ENCODE measurements at regions not wholly inside any gene's neighbourhood (a gene's known extent, or its start where the extent isn't known, plus 50 kb on each side); places are given as distances from the start of the nearest gene placed in this dataset.

- no peak overlapping the region for H3K27ac Mint-ChIP-seq
- ATAC-seq: no peak
- no peaks in the 10 kb centered on the region for H3K36me3 Mint-ChIP-seq
Observed at GRCh38 chr1:64318428-64318827, 115.0 kb downstream of the UBE2U start.

DNA sequence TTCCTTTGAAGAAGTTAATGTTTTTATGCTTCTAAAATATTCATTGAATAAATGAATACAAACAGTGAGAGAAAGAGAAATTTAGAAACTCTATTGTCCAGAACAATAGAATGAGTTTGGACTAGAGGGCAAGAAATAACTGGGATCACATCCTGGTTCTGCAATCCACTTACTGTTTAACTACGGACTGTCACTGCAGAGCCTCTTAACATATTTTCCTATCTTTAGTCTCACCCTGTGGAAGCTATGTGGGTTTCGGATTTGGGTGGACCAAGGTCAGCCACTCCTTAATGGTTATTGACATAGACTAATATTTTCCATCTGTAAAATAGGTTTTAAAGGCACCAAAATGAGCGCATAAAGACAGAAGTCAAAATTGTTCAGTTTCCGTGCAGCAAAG lies 116.6 kb downstream of the UBE2U start:
- H3K9me3 Mint-ChIP-seq: no peaks in the 10 kb centered on the region

More at GRCh38 chr1:64318428-64318827, 115.0 kb downstream of the UBE2U start:
- DNase-seq (ENCODE audit: low spot score in 2 of 2): no peak
- H3K9me3 Mint-ChIP-seq: no peaks in the 10 kb centered on the region

DNA sequence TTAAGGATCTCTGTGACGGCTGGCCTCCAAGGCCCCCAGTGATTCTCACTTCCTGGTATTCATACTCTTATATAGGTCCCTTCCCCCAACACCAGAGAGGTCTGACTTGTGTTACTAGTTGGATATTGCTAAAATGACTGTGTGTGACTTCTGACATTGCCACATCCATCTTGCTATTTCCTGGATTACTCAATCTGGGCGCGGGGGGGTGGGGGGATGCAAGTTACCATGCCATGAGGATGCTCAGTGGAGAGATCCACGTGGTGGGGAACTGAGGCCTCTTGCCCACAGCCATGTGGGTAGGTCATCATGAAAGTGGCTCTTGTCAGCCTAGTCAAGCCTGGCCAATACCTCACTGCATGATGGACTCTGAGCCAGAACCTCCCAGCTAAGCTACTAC lies 117.0 kb downstream of the UBE2U start:
- no peaks in the 10 kb centered on the region for H3K36me3 Mint-ChIP-seq
- H3K9me3 Mint-ChIP-seq: no peaks in the 10 kb centered on the region
- ATAC-seq: peak in 1 of 2 donors; percentile 49
- no peak overlapping the region for H3K27ac Mint-ChIP-seq
- no peak for DNase-seq (ENCODE audit: low spot score in 2 of 2)

More for the DNA sequence above, 116.6 kb downstream of the UBE2U start:
- ATAC-seq: no peak
- no peak for DNase-seq (ENCODE audit: low spot score in 2 of 2)
- no peak overlapping the region for H3K27ac Mint-ChIP-seq
- no peaks in the 10 kb centered on the region for H3K36me3 Mint-ChIP-seq

- no peak overlapping the region for H3K27ac Mint-ChIP-seq
- ATAC-seq (no peak), DNase-seq (ENCODE audit: low spot score in 2 of 2) (no peak)
- no peaks in the 10 kb centered on the region for H3K36me3 Mint-ChIP-seq
- no peaks in the 10 kb centered on the region for H3K9me3 Mint-ChIP-seq
Observed at GRCh38 chr1:64320922-64321614, 117.6 kb downstream of the UBE2U start.

GRCh38 chr1:64323054-64323453 lies 119.6 kb downstream of the UBE2U start:
- H3K27ac Mint-ChIP-seq: no peak overlapping the region
- no peaks in the 10 kb centered on the region for H3K36me3 Mint-ChIP-seq
- DNase-seq (ENCODE audit: low spot score in 2 of 2): no peak

GRCh38 chr1:64323882-64324281 lies 120.5 kb downstream of the UBE2U start:
- ATAC-seq: no peak
- Mint-ChIP-seq H3K36me3 (no peaks in the 10 kb centered on the region), H3K27ac (no peak overlapping the region), H3K9me3 (no peaks in the 10 kb centered on the region)
- no peak for DNase-seq (ENCODE audit: low spot score in 2 of 2)

More at GRCh38 chr1:64323054-64323453, 119.6 kb downstream of the UBE2U start:
- H3K9me3 Mint-ChIP-seq: no peaks in the 10 kb centered on the region
- no peak for ATAC-seq

GRCh38 chr1:64325856-64326255 lies 122.4 kb downstream of the UBE2U start:
- DNase-seq (ENCODE audit: low spot score in 2 of 2): no peak
- no peak overlapping the region for H3K27ac Mint-ChIP-seq
- no peak for ATAC-seq
- no peaks in the 10 kb centered on the region for H3K36me3 Mint-ChIP-seq
- no peaks in the 10 kb centered on the region for H3K9me3 Mint-ChIP-seq

DNA sequence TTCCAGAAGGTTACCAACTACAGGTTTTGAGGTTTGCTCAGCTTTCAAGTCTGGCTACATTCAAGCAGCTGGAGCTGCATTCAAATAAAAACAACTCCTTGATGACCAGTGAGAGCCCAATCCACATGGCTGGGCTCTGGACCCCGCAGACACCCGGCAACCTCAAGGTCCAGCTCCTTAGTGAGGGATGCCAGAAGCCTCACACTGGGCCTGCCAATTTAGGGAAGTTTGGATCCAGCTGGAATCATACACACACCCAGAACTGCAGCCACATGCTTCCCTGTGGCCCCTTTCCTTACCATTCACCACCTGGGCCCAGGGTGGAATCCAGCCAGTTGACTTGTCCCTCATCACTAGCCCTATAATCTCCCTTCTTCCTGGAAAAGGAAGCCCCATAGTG lies 123.7 kb downstream of the UBE2U start:
- no peaks in the 10 kb centered on the region for H3K36me3 Mint-ChIP-seq
- no peaks in the 10 kb centered on the region for H3K9me3 Mint-ChIP-seq
- no peak overlapping the region for H3K27ac Mint-ChIP-seq
- DNase-seq (ENCODE audit: low spot score in 2 of 2): no peak
- ATAC-seq: no peak

- DNase-seq (ENCODE audit: low spot score in 2 of 2): no peak
- H3K9me3 Mint-ChIP-seq: no peaks in the 10 kb centered on the region
- H3K36me3 Mint-ChIP-seq: no peaks in the 10 kb centered on the region
- no peak overlapping the region for H3K27ac Mint-ChIP-seq
- ATAC-seq: no peak
Observed at GRCh38 chr1:64328193-64328592, 124.8 kb downstream of the UBE2U start.

GRCh38 chr1:64330839-64331238 lies 127.4 kb downstream of the UBE2U start:
- Mint-ChIP-seq H3K36me3 (no peaks in the 10 kb centered on the region), H3K27ac (no peak overlapping the region), H3K9me3 (no peaks in the 10 kb centered on the region)
- ATAC-seq (no peak), DNase-seq (ENCODE audit: low spot score in 2 of 2) (no peak)

GRCh38 chr1:64335636-64336035 lies 132.2 kb downstream of the UBE2U start:
- no peak overlapping the region for H3K27ac Mint-ChIP-seq
- no peaks in the 10 kb centered on the region for H3K9me3 Mint-ChIP-seq
- ATAC-seq (no peak), DNase-seq (ENCODE audit: low spot score in 2 of 2) (no peak)
- no peaks in the 10 kb centered on the region for H3K36me3 Mint-ChIP-seq

DNA sequence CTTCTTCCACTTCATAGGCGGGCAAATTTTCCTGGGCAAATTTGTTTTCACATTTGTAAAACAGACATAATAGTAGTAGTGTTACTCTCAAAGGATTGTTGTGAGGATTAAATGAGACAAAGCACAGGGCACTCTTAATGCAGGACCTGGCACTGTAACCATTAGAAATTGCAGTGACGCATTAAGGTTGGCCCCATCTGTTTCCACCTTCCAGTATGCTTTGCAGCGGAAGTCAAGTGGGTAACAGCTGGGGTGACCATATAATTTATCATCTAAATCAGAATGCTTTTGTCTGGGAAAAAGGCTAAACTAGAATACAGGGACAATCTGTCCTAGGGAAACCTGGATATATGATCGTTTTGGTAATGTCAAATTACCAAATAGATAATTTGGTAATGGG lies 132.5 kb upstream of the CACHD1 start:
- Mint-ChIP-seq H3K36me3 (no peaks in the 10 kb centered on the region), H3K27ac (no peak overlapping the region), H3K9me3 (no peaks in the 10 kb centered on the region)
- ATAC-seq: no peak
- DNase-seq (ENCODE audit: low spot score in 2 of 2): no peak

DNA sequence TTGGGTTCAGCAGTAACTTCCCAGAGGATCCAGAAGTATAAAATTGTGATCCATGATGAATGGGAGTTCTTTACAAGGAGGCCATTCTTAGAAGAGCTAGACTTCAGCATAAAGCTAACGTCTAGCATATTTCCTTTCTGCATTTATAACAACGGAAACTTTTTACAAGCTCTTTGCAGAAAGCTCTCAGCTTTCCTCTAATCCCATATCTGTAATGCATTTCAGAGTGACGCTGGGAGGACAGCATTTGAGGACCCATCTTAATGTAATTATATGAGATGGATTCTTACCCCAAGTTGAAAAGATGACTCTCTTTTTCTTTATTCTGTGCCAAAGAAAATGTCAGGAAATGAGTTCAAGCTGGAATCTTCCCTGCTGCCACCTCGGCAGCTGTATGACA lies 132.0 kb upstream of the CACHD1 start:
- H3K9me3 Mint-ChIP-seq: no peaks in the 10 kb centered on the region
- no peak for DNase-seq (ENCODE audit: low spot score in 2 of 2)
- no peak for ATAC-seq
- no peak overlapping the region for H3K27ac Mint-ChIP-seq
- H3K36me3 Mint-ChIP-seq: no peaks in the 10 kb centered on the region

- Mint-ChIP-seq H3K27ac (no peak overlapping the region), H3K9me3 (no peaks in the 10 kb centered on the region), H3K36me3 (no peaks in the 10 kb centered on the region)
- DNase-seq (ENCODE audit: low spot score in 2 of 2): no peak
- ATAC-seq: no peak
Observed at GRCh38 chr1:64340361-64340760, 129.6 kb upstream of the CACHD1 start.

DNA sequence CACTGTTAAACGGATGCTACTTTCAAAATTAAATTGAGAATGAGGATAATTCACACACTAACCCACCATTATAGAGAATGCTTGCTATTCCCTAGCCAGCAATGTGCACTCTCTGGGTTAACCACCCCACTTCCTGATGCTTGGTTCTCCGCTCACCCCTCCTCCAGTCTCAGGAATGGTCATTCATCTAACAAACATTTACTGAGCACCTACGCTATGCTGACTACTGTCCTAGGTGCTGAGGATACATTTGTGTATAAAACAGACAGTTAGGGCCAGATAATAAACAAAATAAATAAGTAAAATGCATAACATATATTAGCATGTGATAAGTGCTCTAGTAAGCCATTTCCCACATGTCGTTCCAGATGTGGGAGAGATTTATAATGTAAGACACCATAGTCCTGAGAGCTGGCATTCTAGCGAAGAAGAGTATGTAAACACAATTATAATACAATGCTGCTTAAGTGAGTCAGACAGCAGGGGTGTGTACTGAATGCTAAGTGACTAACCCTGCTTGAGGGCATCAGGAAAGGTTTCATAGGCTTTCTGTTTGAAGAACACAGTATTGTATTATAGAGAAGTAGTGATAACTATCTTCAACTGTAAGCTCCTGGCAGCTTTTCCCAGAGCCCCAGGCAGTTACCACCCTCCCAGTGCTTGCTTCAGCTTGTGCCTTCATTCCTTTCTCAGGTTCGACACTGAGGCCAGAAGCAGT lies 126.7 kb upstream of the CACHD1 start:
- H3K27ac Mint-ChIP-seq: no peak overlapping the region
- H3K9me3 Mint-ChIP-seq: no peaks in the 10 kb centered on the region
- ATAC-seq (no peak), DNase-seq (ENCODE audit: low spot score in 2 of 2) (no peak)
- no peaks in the 10 kb centered on the region for H3K36me3 Mint-ChIP-seq

GRCh38 chr1:64343823-64344190 lies 126.1 kb upstream of the CACHD1 start:
- Mint-ChIP-seq H3K9me3 (no peaks in the 10 kb centered on the region), H3K27ac (no peak overlapping the region), H3K36me3 (no peaks in the 10 kb centered on the region)
- DNase-seq (ENCODE audit: low spot score in 2 of 2): no peak
- ATAC-seq: no peak

- Mint-ChIP-seq H3K36me3 (no peaks in the 10 kb centered on the region), H3K9me3 (no peaks in the 10 kb centered on the region), H3K27ac (no peak overlapping the region)
- DNase-seq (ENCODE audit: low spot score in 2 of 2): no peak
- no peak for ATAC-seq
Observed at GRCh38 chr1:64348270-64348960, 121.5 kb upstream of the CACHD1 start.

Measured in activated naive CD4-positive, alpha-beta T cell treated with anti-CD3 and anti-CD28 coated beads, Interleukin-2, amount 50 U/mL, for 72 hours (primary cell).